ENCODE measurements at regions not wholly inside any gene's neighbourhood (a gene's known extent, or its start where the extent isn't known, plus 50 kb on each side); places are given as distances from the start of the nearest gene placed in this dataset.

- no peak for DNase-seq
- no peaks in the 10 kb centered on the region for H3K27me3 Mint-ChIP-seq (ENCODE audit: low read depth)
- H3K27ac Mint-ChIP-seq: no peak overlapping the region
- no peaks in the 10 kb centered on the region for H3K36me3 Mint-ChIP-seq (ENCODE audit: low read depth)
- H3K9me3 Mint-ChIP-seq (ENCODE audit: insufficient read depth): no peaks in the 10 kb centered on the region
- no peak for ATAC-seq
- ChIA-PET POLR2A (no interaction called here), CTCF (no interaction called here)
- H3K4me1 Mint-ChIP-seq (ENCODE audit: low read depth): no peaks in the 10 kb centered on the region
- no peak overlapping the region for H3K4me3 Mint-ChIP-seq
Measured at GRCh38 chr2:239667431-239667985, 266.7 kb upstream of the HDAC4 start.

- POLR2A ChIA-PET: no interaction called here
- no peak overlapping the region for H3K27ac Mint-ChIP-seq
Measured at GRCh38 chr2:239666855-239667376, 266.1 kb upstream of the HDAC4 start.

GRCh38 chr2:239666053-239666854, 265.4 kb upstream of the HDAC4 start:
- ATAC-seq: no peak
- Mint-ChIP-seq H3K4me3 (no peak overlapping the region), H3K36me3 (ENCODE audit: low read depth) (no peaks in the 10 kb centered on the region), H3K9me3 (ENCODE audit: insufficient read depth) (no peaks in the 10 kb centered on the region), H3K27me3 (ENCODE audit: low read depth) (peaks cover 2% of the 10 kb centered on the region), H3K27ac (no peak overlapping the region), H3K4me1 (ENCODE audit: low read depth) (no peaks in the 10 kb centered on the region)
- no peak for DNase-seq
- CTCF ChIA-PET: no interaction called here
- POLR2A ChIA-PET: no interaction called here

More at GRCh38 chr2:239666855-239667376, 266.1 kb upstream of the HDAC4 start:
- H3K9me3 Mint-ChIP-seq (ENCODE audit: insufficient read depth): no peaks in the 10 kb centered on the region
- no peaks in the 10 kb centered on the region for H3K4me1 Mint-ChIP-seq (ENCODE audit: low read depth)
- H3K4me3 Mint-ChIP-seq: no peak overlapping the region
- CTCF ChIA-PET: no interaction called here
- peaks cover 2% of the 10 kb centered on the region for H3K27me3 Mint-ChIP-seq (ENCODE audit: low read depth)
- no peaks in the 10 kb centered on the region for H3K36me3 Mint-ChIP-seq (ENCODE audit: low read depth)
- ATAC-seq (no peak), DNase-seq (no peak)

DNA sequence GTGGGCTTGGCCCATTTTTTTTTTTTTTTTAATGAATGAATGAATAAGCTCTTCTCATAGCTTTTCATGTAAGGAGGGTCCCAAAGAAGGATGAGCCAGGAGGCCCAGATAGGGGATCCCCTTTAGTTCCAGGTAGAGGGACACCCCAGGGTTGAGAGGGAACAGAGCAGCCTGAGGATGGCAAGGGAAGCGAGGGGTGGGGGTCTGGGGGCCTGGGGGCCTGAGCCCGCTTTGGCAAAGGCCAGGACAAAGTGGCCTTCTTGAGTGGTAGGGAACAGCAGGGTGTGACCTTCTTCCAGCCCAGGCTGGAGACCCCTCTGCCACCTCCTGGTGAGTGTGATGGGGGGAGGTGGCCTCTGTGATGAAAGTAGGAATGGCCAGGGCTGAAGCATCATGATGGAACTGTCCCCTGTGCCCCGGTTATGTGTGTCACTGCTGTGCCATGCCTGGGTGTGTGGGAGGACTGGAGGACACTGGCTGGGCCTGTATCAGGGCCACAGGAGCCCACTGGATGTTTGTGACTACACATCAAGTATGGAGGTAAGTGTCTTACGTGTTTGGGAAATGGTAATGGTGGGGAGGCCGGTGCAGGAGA, 263.5 kb upstream of the HDAC4 start:
- Mint-ChIP-seq H3K27ac (no peak overlapping the region), H3K36me3 (ENCODE audit: low read depth) (no peaks in the 10 kb centered on the region), H3K9me3 (ENCODE audit: insufficient read depth) (no peaks in the 10 kb centered on the region), H3K4me3 (no peak overlapping the region), H3K4me1 (ENCODE audit: low read depth) (no peaks in the 10 kb centered on the region), H3K27me3 (ENCODE audit: low read depth) (peaks cover 2% of the 10 kb centered on the region)
- no peak for ATAC-seq
- POLR2A ChIA-PET: no interaction called here
- CTCF ChIA-PET: no interaction called here
- no peak for DNase-seq

GRCh38 chr2:239663364-239663924, 262.6 kb upstream of the HDAC4 start:
- CTCF ChIA-PET: no interaction called here
- Mint-ChIP-seq H3K27me3 (ENCODE audit: low read depth) (peaks cover 2% of the 10 kb centered on the region), H3K36me3 (ENCODE audit: low read depth) (no peaks in the 10 kb centered on the region), H3K27ac (no peak overlapping the region), H3K9me3 (ENCODE audit: insufficient read depth) (no peaks in the 10 kb centered on the region), H3K4me3 (no peak overlapping the region), H3K4me1 (ENCODE audit: low read depth) (no peaks in the 10 kb centered on the region)
- no peak for ATAC-seq
- POLR2A ChIA-PET: no interaction called here
- no peak for DNase-seq

DNA sequence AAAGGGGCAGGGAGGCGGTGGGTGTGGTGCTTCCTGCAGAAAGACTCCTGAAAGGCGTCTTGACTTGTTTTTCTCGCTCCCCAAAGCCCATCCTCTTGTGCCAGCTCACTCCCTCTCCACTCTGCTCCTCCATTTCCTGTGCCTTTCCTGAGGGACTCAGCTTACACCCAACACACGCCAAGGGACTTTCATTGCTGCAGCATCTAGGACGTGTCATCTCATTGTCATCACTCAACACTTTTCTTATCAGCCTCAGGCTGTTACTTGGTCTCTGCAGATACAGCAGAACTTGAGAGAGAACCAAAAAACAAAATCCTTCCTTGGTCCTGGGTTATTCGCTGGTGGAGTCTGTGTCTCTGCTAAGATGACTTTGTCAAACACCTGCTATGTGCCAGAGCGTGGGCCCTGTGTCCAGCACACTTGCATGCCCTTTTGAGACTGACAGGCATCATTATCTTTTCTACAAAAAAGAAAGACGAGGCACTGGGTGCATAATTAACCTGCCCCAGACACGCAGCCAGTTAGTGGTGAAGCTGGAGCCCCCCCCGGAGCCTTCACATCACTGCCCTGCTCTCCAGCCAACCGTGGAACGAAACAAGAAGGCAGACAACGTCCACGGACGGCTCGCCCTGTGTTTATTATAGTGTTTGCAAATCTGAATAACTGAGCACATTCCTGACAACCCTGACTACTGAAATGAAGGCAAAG, 261.7 kb upstream of the HDAC4 start:
- Mint-ChIP-seq H3K27ac (no peak overlapping the region), H3K4me1 (ENCODE audit: low read depth) (no peaks in the 10 kb centered on the region), H3K27me3 (ENCODE audit: low read depth) (peaks cover 5% of the 10 kb centered on the region), H3K36me3 (ENCODE audit: low read depth) (no peaks in the 10 kb centered on the region), H3K9me3 (ENCODE audit: insufficient read depth) (no peaks in the 10 kb centered on the region), H3K4me3 (no peak overlapping the region)
- CTCF ChIA-PET: no interaction called here
- POLR2A ChIA-PET: no interaction called here
- DNase-seq: no peak
- no peak for ATAC-seq

DNA sequence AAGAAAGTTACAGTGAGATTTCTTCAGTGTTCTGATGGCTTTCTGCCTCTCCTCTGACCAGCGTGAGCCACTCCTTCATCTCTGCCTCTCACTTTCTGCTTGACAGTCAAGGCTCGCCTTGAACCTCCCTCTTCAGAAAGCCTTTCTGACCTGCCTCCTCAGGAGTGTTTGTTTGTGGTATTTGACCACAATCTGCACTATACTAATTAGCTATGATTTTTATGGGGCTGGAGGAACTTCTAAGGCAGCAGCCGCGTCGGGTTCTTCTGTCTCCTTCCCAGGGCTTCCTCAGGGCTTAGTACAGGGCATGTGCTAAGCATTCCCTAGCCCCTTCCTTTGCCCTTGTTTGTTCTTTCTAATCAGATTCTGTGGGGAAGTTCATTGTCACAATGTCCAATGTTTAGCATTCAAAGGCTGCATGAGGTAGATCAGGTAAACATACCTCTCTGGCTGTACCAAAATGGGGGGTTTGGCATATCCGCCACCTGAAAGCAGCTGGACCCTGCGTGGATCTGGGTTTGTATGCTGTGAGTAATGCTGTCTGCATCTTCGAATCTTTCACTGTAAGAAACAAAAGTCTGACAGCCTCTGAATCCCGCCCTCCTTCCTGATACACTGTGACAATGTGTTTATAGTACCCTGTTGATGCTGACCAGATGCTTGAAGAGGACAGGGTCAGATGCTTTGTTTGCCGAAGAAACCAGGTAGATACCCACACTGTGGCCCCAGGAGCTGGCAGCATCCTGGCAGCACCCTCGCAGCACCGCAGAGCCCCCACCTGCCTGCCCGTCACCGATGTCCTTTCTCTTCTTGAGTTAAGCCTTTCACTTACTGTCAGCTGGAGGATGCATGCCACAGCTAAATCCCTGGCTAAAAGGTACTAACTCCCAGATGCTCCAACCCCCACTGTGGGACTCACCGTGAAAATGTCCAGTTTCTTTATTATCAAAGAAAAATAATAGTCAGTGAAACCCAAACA, 260.8 kb upstream of the HDAC4 start:
- ChIA-PET POLR2A (no interaction called here), CTCF (no interaction called here)
- H3K27ac Mint-ChIP-seq: no peak overlapping the region
- DNase-seq: no peak
- H3K4me1 Mint-ChIP-seq (ENCODE audit: low read depth): no peaks in the 10 kb centered on the region
- H3K27me3 Mint-ChIP-seq (ENCODE audit: low read depth): peaks cover 6% of the 10 kb centered on the region
- no peaks in the 10 kb centered on the region for H3K9me3 Mint-ChIP-seq (ENCODE audit: insufficient read depth)
- no peak overlapping the region for H3K4me3 Mint-ChIP-seq
- no peak for ATAC-seq
- no peaks in the 10 kb centered on the region for H3K36me3 Mint-ChIP-seq (ENCODE audit: low read depth)

GRCh38 chr2:239660390-239661230, 259.8 kb upstream of the HDAC4 start:
- Mint-ChIP-seq H3K9me3 (ENCODE audit: insufficient read depth) (no peaks in the 10 kb centered on the region), H3K27ac (no peak overlapping the region), H3K36me3 (ENCODE audit: low read depth) (no peaks in the 10 kb centered on the region), H3K4me3 (no peak overlapping the region), H3K27me3 (ENCODE audit: low read depth) (peaks cover 9% of the 10 kb centered on the region), H3K4me1 (ENCODE audit: low read depth) (no peaks in the 10 kb centered on the region)
- ChIA-PET POLR2A (no interaction called here), CTCF (no interaction called here)
- ATAC-seq: no peak
- no peak for DNase-seq

DNA sequence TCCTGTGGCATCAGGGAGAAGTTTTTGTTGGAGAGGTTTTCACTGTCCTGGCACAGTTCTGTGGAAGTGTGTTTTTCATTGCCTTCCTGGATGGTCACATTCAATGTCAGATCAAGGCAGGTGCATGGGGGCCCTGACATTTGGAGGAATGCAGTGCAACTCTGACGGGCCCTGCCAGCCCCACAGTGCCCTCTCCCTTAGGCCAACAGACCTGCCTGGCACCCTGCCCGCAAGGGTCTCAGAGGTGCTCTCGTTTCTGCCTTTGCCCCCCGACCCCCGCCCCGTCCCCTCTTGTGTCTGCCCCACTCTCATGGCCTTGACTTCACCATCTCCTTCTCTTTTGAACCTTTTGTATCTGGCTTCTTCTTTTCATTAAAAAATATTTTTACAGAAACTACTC, 257.2 kb upstream of the HDAC4 start:
- no peak overlapping the region for H3K4me3 Mint-ChIP-seq
- DNase-seq: no peak
- H3K4me1 Mint-ChIP-seq (ENCODE audit: low read depth): no peaks in the 10 kb centered on the region
- POLR2A ChIA-PET: no interaction called here
- H3K9me3 Mint-ChIP-seq (ENCODE audit: insufficient read depth): no peaks in the 10 kb centered on the region
- CTCF ChIA-PET: no interaction called here
- H3K27me3 Mint-ChIP-seq (ENCODE audit: low read depth): peaks cover 9% of the 10 kb centered on the region
- no peak overlapping the region for H3K27ac Mint-ChIP-seq
- no peak for ATAC-seq
- no peaks in the 10 kb centered on the region for H3K36me3 Mint-ChIP-seq (ENCODE audit: low read depth)

DNA sequence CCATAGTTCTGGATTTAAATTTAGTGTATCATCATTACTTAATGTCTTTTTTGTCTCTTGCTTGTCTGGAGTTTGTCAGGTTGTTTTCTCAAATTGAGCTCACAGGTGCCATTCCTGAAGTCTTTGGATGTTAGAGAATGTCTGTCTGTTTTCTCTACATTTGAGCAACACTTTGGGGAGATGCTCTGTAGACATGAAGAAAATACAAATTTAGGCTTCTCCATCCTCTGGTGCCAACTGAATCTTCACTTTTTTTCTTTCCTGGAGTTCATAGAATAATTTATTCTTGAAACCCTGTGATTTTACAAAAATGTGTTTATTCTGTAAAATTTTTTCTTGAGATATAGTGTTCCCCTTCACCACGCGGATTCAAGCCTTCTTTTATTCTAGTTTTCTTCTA, 256.4 kb upstream of the HDAC4 start:
- ChIA-PET POLR2A (no interaction called here), CTCF (no interaction called here)
- Mint-ChIP-seq H3K9me3 (ENCODE audit: insufficient read depth) (no peaks in the 10 kb centered on the region), H3K27me3 (ENCODE audit: low read depth) (peaks cover 7% of the 10 kb centered on the region), H3K4me1 (ENCODE audit: low read depth) (no peaks in the 10 kb centered on the region), H3K36me3 (ENCODE audit: low read depth) (no peaks in the 10 kb centered on the region), H3K27ac (no peak overlapping the region), H3K4me3 (no peak overlapping the region)
- no peak for ATAC-seq
- DNase-seq: no peak

- POLR2A ChIA-PET: no interaction called here
- Mint-ChIP-seq H3K4me3 (no peak overlapping the region), H3K9me3 (ENCODE audit: insufficient read depth) (no peaks in the 10 kb centered on the region), H3K27ac (no peak overlapping the region), H3K4me1 (ENCODE audit: low read depth) (no peaks in the 10 kb centered on the region), H3K27me3 (ENCODE audit: low read depth) (peaks cover 15% of the 10 kb centered on the region), H3K36me3 (ENCODE audit: low read depth) (no peaks in the 10 kb centered on the region)
- no peak for ATAC-seq
- CTCF ChIA-PET: no interaction called here
- no peak for DNase-seq
Measured at GRCh38 chr2:239654266-239654665, 253.4 kb upstream of the HDAC4 start.
